ENCODE measurements at regions not wholly inside any gene's neighbourhood (a gene's known extent, or its start where the extent isn't known, plus 50 kb on each side); places are given as distances from the start of the nearest gene placed in this dataset.

- WGBS: 93% methylated on average over 2 of the region's 2 CpGs
- no peak overlapping the region for H2AFZ ChIP-seq (ENCODE audit: low read depth, low read length)
- H3K14ac ChIP-seq (ENCODE audit: low read length in 2 of 2): no peak overlapping the region
- H4K91ac ChIP-seq (ENCODE audit: low read length): no peak overlapping the region
- H2BK15ac ChIP-seq (ENCODE audit: low read depth, poor library complexity, severe bottlenecking): no peak overlapping the region
- no peaks in the 10 kb centered on the region for H3K79me1 ChIP-seq (replicated peaks; ENCODE audit: low read length, poor library complexity, severe bottlenecking)
- H2BK5ac ChIP-seq (ENCODE audit: low read depth, low read length, poor library complexity, severe bottlenecking): no peak overlapping the region
- no peak overlapping the region for H3K4me2 ChIP-seq (ENCODE audit: low read length, poor library complexity, severe bottlenecking)
- no peak overlapping the region for H4K8ac ChIP-seq (ENCODE audit: low read length)
- H3K4me1 ChIP-seq (ENCODE audit: control insufficient read depth, insufficient read depth, low read depth, low read length): no peaks in the 10 kb centered on the region
- H2BK12ac ChIP-seq (ENCODE audit: low read length in 2 of 2): no peak overlapping the region
- H3K36me3 ChIP-seq (ENCODE audit: control insufficient read depth in 1 of 2, insufficient read depth in 2 of 2, low read depth in 1 of 2, low read length in 2 of 2): no peaks in the 10 kb centered on the region
- no peak overlapping the region for H2AK5ac ChIP-seq (ENCODE audit: low read length, severe bottlenecking)
- H3K9me3 ChIP-seq (ENCODE audit: control insufficient read depth, low read length): no peaks in the 10 kb centered on the region
- DNase-seq: no peak
- no peak overlapping the region for H3K23ac ChIP-seq (ENCODE audit: low read length in 2 of 2)
- no peak overlapping the region for H3K9ac ChIP-seq (ENCODE audit: low read length)
- H3K18ac ChIP-seq (ENCODE audit: low read depth in 1 of 2, low read length in 2 of 2): no peak overlapping the region
- H3K27me3 ChIP-seq (ENCODE audit: control insufficient read depth in 1 of 2, insufficient read depth in 1 of 2, low read length in 2 of 2): no peaks in the 10 kb centered on the region
- no peak overlapping the region for H3K4ac ChIP-seq (ENCODE audit: low read depth in 1 of 2, low read length in 2 of 2)
- no peak overlapping the region for H2BK120ac ChIP-seq (ENCODE audit: low read depth, low read length)
- no peak overlapping the region for H3K4me3 ChIP-seq (ENCODE audit: insufficient read depth in 1 of 2, low read depth in 1 of 2, low read length in 2 of 2)
- no peak overlapping the region for H3K27ac ChIP-seq (ENCODE audit: low read length, poor library complexity, severe bottlenecking)
Observed at GRCh38 chr16:24639769-24640168, 89.7 kb upstream of the TNRC6A start.

- H3K27me3 ChIP-seq (ENCODE audit: control insufficient read depth in 1 of 2, insufficient read depth in 1 of 2, low read length in 2 of 2): no peaks in the 10 kb centered on the region
Observed at GRCh38 chr16:24643489-24643888, 86.0 kb upstream of the TNRC6A start.

GRCh38 chr16:24645739-24646645, 83.5 kb upstream of the TNRC6A start:
- no peak overlapping the region for H2BK12ac ChIP-seq (ENCODE audit: low read length in 2 of 2)
- no peak overlapping the region for H2BK15ac ChIP-seq (ENCODE audit: low read depth, poor library complexity, severe bottlenecking)
- no peak overlapping the region for H4K91ac ChIP-seq (ENCODE audit: low read length)
- no peak overlapping the region for H2AK5ac ChIP-seq (ENCODE audit: low read length, severe bottlenecking)
- H3K9ac ChIP-seq (ENCODE audit: low read length): peak overlapping the region; percentile 74
- H3K27me3 ChIP-seq (ENCODE audit: control insufficient read depth in 1 of 2, insufficient read depth in 1 of 2, low read length in 2 of 2): no peaks in the 10 kb centered on the region
- no peaks in the 10 kb centered on the region for H3K79me1 ChIP-seq (replicated peaks; ENCODE audit: low read length, poor library complexity, severe bottlenecking)
- no peak overlapping the region for H2AFZ ChIP-seq (ENCODE audit: low read depth, low read length)
- 11% methylated on average over 3 of the region's 5 CpGs for WGBS
- no peak overlapping the region for H4K8ac ChIP-seq (ENCODE audit: low read length)
- peak overlapping the region; percentile 68 for H2BK120ac ChIP-seq (ENCODE audit: low read depth, low read length)
- H3K14ac ChIP-seq (ENCODE audit: low read length in 2 of 2): no peak overlapping the region
- no peak overlapping the region for H3K4me2 ChIP-seq (ENCODE audit: low read length, poor library complexity, severe bottlenecking)
- no peak overlapping the region for H3K4me3 ChIP-seq (ENCODE audit: insufficient read depth in 1 of 2, low read depth in 1 of 2, low read length in 2 of 2)
- H3K9me3 ChIP-seq (ENCODE audit: control insufficient read depth, low read length): no peaks in the 10 kb centered on the region
- H3K27ac ChIP-seq (ENCODE audit: low read length, poor library complexity, severe bottlenecking): peak overlapping the region; percentile 89
- no peak overlapping the region for H3K18ac ChIP-seq (ENCODE audit: low read depth in 1 of 2, low read length in 2 of 2)
- no peak overlapping the region for H3K23ac ChIP-seq (ENCODE audit: low read length in 2 of 2)
- no peak overlapping the region for H2BK5ac ChIP-seq (ENCODE audit: low read depth, low read length, poor library complexity, severe bottlenecking)
- H3K4ac ChIP-seq (ENCODE audit: low read depth in 1 of 2, low read length in 2 of 2): no peak overlapping the region
- peaks cover 5% of the 10 kb centered on the region for H3K4me1 ChIP-seq (ENCODE audit: control insufficient read depth, insufficient read depth, low read depth, low read length)
- peak; percentile 99 for DNase-seq
- no peaks in the 10 kb centered on the region for H3K36me3 ChIP-seq (ENCODE audit: control insufficient read depth in 1 of 2, insufficient read depth in 2 of 2, low read depth in 1 of 2, low read length in 2 of 2)

More at GRCh38 chr16:24643489-24643888, 86.0 kb upstream of the TNRC6A start:
- H3K4me2 ChIP-seq (ENCODE audit: low read length, poor library complexity, severe bottlenecking): no peak overlapping the region
- peaks cover 5% of the 10 kb centered on the region for H3K4me1 ChIP-seq (ENCODE audit: control insufficient read depth, insufficient read depth, low read depth, low read length)
- H2AFZ ChIP-seq (ENCODE audit: low read depth, low read length): no peak overlapping the region
- no peaks in the 10 kb centered on the region for H3K9me3 ChIP-seq (ENCODE audit: control insufficient read depth, low read length)
- H2BK15ac ChIP-seq (ENCODE audit: low read depth, poor library complexity, severe bottlenecking): no peak overlapping the region
- H2BK120ac ChIP-seq (ENCODE audit: low read depth, low read length): no peak overlapping the region
- H2BK12ac ChIP-seq (ENCODE audit: low read length in 2 of 2): peak overlapping the region in 1 of 2 experiments; percentile 68
- H3K27ac ChIP-seq (ENCODE audit: low read length, poor library complexity, severe bottlenecking): no peak overlapping the region
- no peaks in the 10 kb centered on the region for H3K36me3 ChIP-seq (ENCODE audit: control insufficient read depth in 1 of 2, insufficient read depth in 2 of 2, low read depth in 1 of 2, low read length in 2 of 2)
- no peak overlapping the region for H2BK5ac ChIP-seq (ENCODE audit: low read depth, low read length, poor library complexity, severe bottlenecking)
- no peak overlapping the region for H4K8ac ChIP-seq (ENCODE audit: low read length)
- H3K79me1 ChIP-seq (replicated peaks; ENCODE audit: low read length, poor library complexity, severe bottlenecking): no peaks in the 10 kb centered on the region
- no peak for DNase-seq
- no peak overlapping the region for H3K4ac ChIP-seq (ENCODE audit: low read depth in 1 of 2, low read length in 2 of 2)
- H4K91ac ChIP-seq (ENCODE audit: low read length): no peak overlapping the region
- no peak overlapping the region for H3K23ac ChIP-seq (ENCODE audit: low read length in 2 of 2)
- no peak overlapping the region for H3K18ac ChIP-seq (ENCODE audit: low read depth in 1 of 2, low read length in 2 of 2)
- 99% methylated on average over 8 of the region's 8 CpGs for WGBS
- no peak overlapping the region for H3K9ac ChIP-seq (ENCODE audit: low read length)
- no peak overlapping the region for H3K14ac ChIP-seq (ENCODE audit: low read length in 2 of 2)
- peak overlapping the region; percentile 15 for H2AK5ac ChIP-seq (ENCODE audit: low read length, severe bottlenecking)
- H3K4me3 ChIP-seq (ENCODE audit: insufficient read depth in 1 of 2, low read depth in 1 of 2, low read length in 2 of 2): no peak overlapping the region

- H3K27ac ChIP-seq (ENCODE audit: low read length, poor library complexity, severe bottlenecking): peak overlapping the region; percentile 89
- H3K9me3 ChIP-seq (ENCODE audit: control insufficient read depth, low read length): no peaks in the 10 kb centered on the region
- H2AFZ ChIP-seq (ENCODE audit: low read depth, low read length): no peak overlapping the region
- H3K36me3 ChIP-seq (ENCODE audit: control insufficient read depth in 1 of 2, insufficient read depth in 2 of 2, low read depth in 1 of 2, low read length in 2 of 2): no peaks in the 10 kb centered on the region
- H2BK120ac ChIP-seq (ENCODE audit: low read depth, low read length): peak overlapping the region; percentile 73
- DNase-seq: no peak
- WGBS: 72% methylated on average over 1 of the region's 2 CpGs
- no peaks in the 10 kb centered on the region for H3K27me3 ChIP-seq (ENCODE audit: control insufficient read depth in 1 of 2, insufficient read depth in 1 of 2, low read length in 2 of 2)
- H3K4me2 ChIP-seq (ENCODE audit: low read length, poor library complexity, severe bottlenecking): no peak overlapping the region
- H2BK15ac ChIP-seq (ENCODE audit: low read depth, poor library complexity, severe bottlenecking): no peak overlapping the region
- no peak overlapping the region for H3K23ac ChIP-seq (ENCODE audit: low read length in 2 of 2)
- H2BK5ac ChIP-seq (ENCODE audit: low read depth, low read length, poor library complexity, severe bottlenecking): peak overlapping the region; percentile 51
- H3K4me3 ChIP-seq (ENCODE audit: insufficient read depth in 1 of 2, low read depth in 1 of 2, low read length in 2 of 2): no peak overlapping the region
- no peaks in the 10 kb centered on the region for H3K79me1 ChIP-seq (replicated peaks; ENCODE audit: low read length, poor library complexity, severe bottlenecking)
- peak overlapping the region; percentile 49 for H2AK5ac ChIP-seq (ENCODE audit: low read length, severe bottlenecking)
- peak overlapping the region; percentile 88 for H4K8ac ChIP-seq (ENCODE audit: low read length)
- H2BK12ac ChIP-seq (ENCODE audit: low read length in 2 of 2): peak overlapping the region; percentile 45 to 97
- H3K9ac ChIP-seq (ENCODE audit: low read length): peak overlapping the region; percentile 74
- H3K4ac ChIP-seq (ENCODE audit: low read depth in 1 of 2, low read length in 2 of 2): peak overlapping the region in 1 of 2 experiments; percentile 94
- H3K14ac ChIP-seq (ENCODE audit: low read length in 2 of 2): no peak overlapping the region
- H3K4me1 ChIP-seq (ENCODE audit: control insufficient read depth, insufficient read depth, low read depth, low read length): peaks cover 5% of the 10 kb centered on the region
- peak overlapping the region in 1 of 2 experiments; percentile 92 for H3K18ac ChIP-seq (ENCODE audit: low read depth in 1 of 2, low read length in 2 of 2)
- H4K91ac ChIP-seq (ENCODE audit: low read length): peak overlapping the region; percentile 86
Observed at GRCh38 chr16:24646646-24646995, 82.8 kb upstream of the TNRC6A start.
